ENCODE measurements at regions not wholly inside any gene's neighbourhood (a gene's known extent, or its start where the extent isn't known, plus 50 kb on each side); places are given as distances from the start of the nearest gene placed in this dataset.

DNA sequence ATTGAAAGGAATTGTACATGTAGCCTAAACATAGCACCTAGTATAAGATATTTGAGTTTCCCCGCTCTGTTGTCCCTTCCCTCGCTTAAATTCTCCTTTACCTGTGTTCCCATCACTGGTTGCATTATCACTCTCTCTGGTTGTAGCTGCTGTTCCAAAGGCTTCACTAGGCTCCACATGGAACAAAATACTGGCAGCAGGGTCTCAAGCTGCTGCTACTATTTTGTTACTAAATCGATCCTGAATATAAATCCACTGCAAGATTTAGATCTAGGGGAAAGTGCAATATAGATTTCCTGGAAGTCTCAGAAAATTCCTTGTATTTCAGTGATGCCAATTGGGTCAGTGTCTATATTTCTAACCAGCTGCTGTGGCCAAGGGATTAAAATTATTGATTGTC is 443.5 kb downstream of the SATB2 start:
- no peak overlapping the region for H3K4me3 ChIP-seq (replicated peaks in 1 of 3; ENCODE audit: insufficient read depth in 1 of 3, low read depth in 1 of 3, low read length in 3 of 3)
- H3K9me3 ChIP-seq (replicated peaks; ENCODE audit: control insufficient read depth, insufficient read depth, low read length): peaks cover 2% of the 10 kb centered on the region
- CTCF ChIA-PET: no interaction called here
- no peaks in the 10 kb centered on the region for H3K79me2 ChIP-seq (ENCODE audit: control insufficient read depth, insufficient read depth, low read length)
- DNase-seq (ENCODE audit: low read depth, low spot score) (no peak), FAIRE-seq (no peak)
- POLR2A ChIA-PET: no interaction called here
- BruUV-seq (replicated peaks): no TSS peak
- H3K36me3 ChIP-seq (ENCODE audit: control insufficient read depth in 2 of 2, extremely low read depth in 1 of 2, insufficient read depth in 2 of 2, low read length in 2 of 2): no peaks in the 10 kb centered on the region
- H3K9me1 ChIP-seq (replicated peaks; ENCODE audit: control insufficient read depth, extremely low read depth, insufficient read depth, low read length): no peaks in the 10 kb centered on the region
- dilution Hi-C loops (cut with MboI; ENCODE audit: extremely low pct_ligation_motif_present, low sequenced_read_pairs) (no loop called here), intact Hi-C loops (cut with micrococcal nuclease) (no loop called here)
- H3K4me1 ChIP-seq (ENCODE audit: control insufficient read depth, extremely low read depth, insufficient read depth, low read length): no peaks in the 10 kb centered on the region
- H4K20me1 ChIP-seq (replicated peaks; ENCODE audit: control insufficient read depth, extremely low read depth, insufficient read depth, low read length): no peaks in the 10 kb centered on the region
- no peak overlapping the region for H2AFZ ChIP-seq (ENCODE audit: low read depth, low read length)
- H3K9ac ChIP-seq (replicated peaks; ENCODE audit: extremely low read depth, insufficient read depth, low read length): no peak overlapping the region
- no peaks in the 10 kb centered on the region for H3K27me3 ChIP-seq (ENCODE audit: control insufficient read depth in 2 of 2, insufficient read depth in 2 of 2, low read length in 2 of 2)
- TF ChIP-seq, protein P1, sequence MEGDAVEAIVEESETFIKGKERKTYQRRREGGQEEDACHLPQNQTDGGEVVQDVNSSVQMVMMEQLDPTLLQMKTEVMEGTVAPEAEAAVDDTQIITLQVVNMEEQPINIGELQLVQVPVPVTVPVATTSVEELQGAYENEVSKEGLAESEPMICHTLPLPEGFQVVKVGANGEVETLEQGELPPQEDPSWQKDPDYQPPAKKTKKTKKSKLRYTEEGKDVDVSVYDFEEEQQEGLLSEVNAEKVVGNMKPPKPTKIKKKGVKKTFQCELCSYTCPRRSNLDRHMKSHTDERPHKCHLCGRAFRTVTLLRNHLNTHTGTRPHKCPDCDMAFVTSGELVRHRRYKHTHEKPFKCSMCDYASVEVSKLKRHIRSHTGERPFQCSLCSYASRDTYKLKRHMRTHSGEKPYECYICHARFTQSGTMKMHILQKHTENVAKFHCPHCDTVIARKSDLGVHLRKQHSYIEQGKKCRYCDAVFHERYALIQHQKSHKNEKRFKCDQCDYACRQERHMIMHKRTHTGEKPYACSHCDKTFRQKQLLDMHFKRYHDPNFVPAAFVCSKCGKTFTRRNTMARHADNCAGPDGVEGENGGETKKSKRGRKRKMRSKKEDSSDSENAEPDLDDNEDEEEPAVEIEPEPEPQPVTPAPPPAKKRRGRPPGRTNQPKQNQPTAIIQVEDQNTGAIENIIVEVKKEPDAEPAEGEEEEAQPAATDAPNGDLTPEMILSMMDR (IDR thresholded peaks at IDR 0.05; ENCODE audit: extremely low read depth in 1 of 2, insufficient read depth in 1 of 2, low read depth in 1 of 2, low read length in 2 of 2): no peak
- no peak for TF ChIP-seq EZH2 (IDR thresholded peaks at IDR 0.05; ENCODE audit: borderline replicate concordance, low read depth, low read length, severe bottlenecking)
- TF ChIP-seq JUN (IDR thresholded peaks at IDR 0.05; ENCODE audit: borderline replicate concordance, insufficient read depth, insufficient read length, low read depth): no peak
- TF ChIP-seq POLR2A (IDR thresholded peaks at IDR 0.05; ENCODE audit: low read depth, low read length): no peak
- TF ChIP-seq, protein P2, sequence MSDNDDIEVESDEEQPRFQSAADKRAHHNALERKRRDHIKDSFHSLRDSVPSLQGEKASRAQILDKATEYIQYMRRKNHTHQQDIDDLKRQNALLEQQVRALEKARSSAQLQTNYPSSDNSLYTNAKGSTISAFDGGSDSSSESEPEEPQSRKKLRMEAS (IDR thresholded peaks at IDR 0.05; ENCODE audit: insufficient read depth, insufficient read length): no peak
- TF ChIP-seq MYC (IDR thresholded peaks at IDR 0.05; ENCODE audit: low read depth, low read length): no peak
- TF ChIP-seq POLR2AphosphoS5 (IDR thresholded peaks at IDR 0.05; ENCODE audit: insufficient read depth, low read depth, low read length): no peak
- no peak for TF ChIP-seq FOS (IDR thresholded peaks at IDR 0.05; ENCODE audit: borderline replicate concordance, insufficient read depth, low read length)
- TF ChIP-seq GATA2 (IDR thresholded peaks at IDR 0.05; ENCODE audit: insufficient read depth, insufficient read length, low read depth, low read length): no peak
- no peak overlapping the region for H3K4me2 ChIP-seq (ENCODE audit: insufficient read depth, low read length)
- H3K27ac ChIP-seq (ENCODE audit: insufficient read depth, low read depth, low read length): no peak overlapping the region
